OCI-LY7 (cell line): ENCODE measurements at regions not wholly inside any gene's neighbourhood (a gene's known extent, or its start where the extent isn't known, plus 50 kb on each side); places are given as distances from the start of the nearest gene placed in this dataset.

ENCODE experiments used
- BruUV-seq: library from RNA; stranded (reverse); fragments of 400-500 nt; replicated peaks from 2 replicates; lab custom pipeline; 2021; lab: Mats Ljungman, UMichigan
- CTCF ChIA-PET: fragments of 300-600 bp; sonication (Branson Sonifier 250); formaldehyde crosslinking; loops from one replicate; lab custom pipeline; 2022; ENCODE audit warnings: antibody characterized with exemption; ENCODE audit not compliant: unreplicated experiment; lab: Charles Lee
- POLR2A ChIA-PET: fragments of 300-600 bp; sonication (Branson Sonifier 250); formaldehyde crosslinking; loops from one replicate; lab custom pipeline; 2022; ENCODE audit warnings: antibody characterized with exemption; lab: Charles Lee
- DNase-seq: peaks from one replicate; pipeline ENCODE4 v3.0.0-alpha.2; 2015; ENCODE audit warnings: low spot score
- H2AFZ ChIP-seq: fragments of 200-600 bp; sonication (generic), shearing (Covaris generic); 2 replicates; pipeline ENCODE4 v1.6.1; 2014; ENCODE audit warnings: mild to moderate bottlenecking, antibody characterized with exemption, low read length, moderate library complexity
- H3K27ac ChIP-seq: fragments of 200-600 bp; sonication (generic); 2 replicates; pipeline ENCODE4 v1.5.1; 2014; ENCODE audit warnings: mixed run types, low read depth, mild to moderate bottlenecking, moderate library complexity, low read length, inconsistent platforms; ENCODE audit not compliant: poor library complexity, severe bottlenecking
- H3K36me3 ChIP-seq: fragments of 200-600 bp; sonication (generic); 2 replicates; pipeline ENCODE4 v1.6.1; 2014; ENCODE audit warnings: mild to moderate bottlenecking, antibody characterized with exemption, low read length, moderate library complexity, mixed read lengths; ENCODE audit not compliant: insufficient read depth
- H3K4me1 ChIP-seq: fragments of 200-600 bp; sonication (generic); 2 replicates; pipeline ENCODE4 v1.5.1; 2014; ENCODE audit warnings: mild to moderate bottlenecking, low read length; ENCODE audit not compliant: insufficient read depth, poor library complexity, severe bottlenecking
- H3K4me2 ChIP-seq: fragments of 200-600 bp; sonication (generic); 2 replicates; pipeline ENCODE4 v1.6.1; 2014; ENCODE audit warnings: mild to moderate bottlenecking, low read length
- H3K4me3 ChIP-seq: fragments of 200-600 bp; sonication (generic); 2 replicates; pipeline ENCODE4 v1.5.1; 2014; ENCODE audit warnings: mild to moderate bottlenecking, low read depth, low read length; ENCODE audit not compliant: poor library complexity, severe bottlenecking
- H3K79me2 ChIP-seq: fragments of 200-600 bp; sonication (generic); 2 replicates; pipeline ENCODE4 v1.6.1; 2016; ENCODE audit warnings: low read depth, mild to moderate bottlenecking, low read length, moderate library complexity, mixed read lengths; ENCODE audit not compliant: insufficient read depth
- H3K9me2 ChIP-seq: fragments of 200-600 bp; sonication (generic); 2 replicates; pipeline ENCODE4 v1.6.1; 2016; ENCODE audit warnings: mild to moderate bottlenecking, low read length, mixed read lengths; ENCODE audit not compliant: insufficient read depth
- H3K9me3 ChIP-seq: fragments of 200-600 bp; sonication (generic); 2 replicates; pipeline ENCODE4 v1.6.1; 2014; ENCODE audit warnings: mild to moderate bottlenecking, mixed run types, low read length, mixed read lengths
- H4K20me1 ChIP-seq: fragments of 200-600 bp; sonication (generic); 2 replicates; pipeline ENCODE4 v1.6.1; 2014; ENCODE audit warnings: mild to moderate bottlenecking, antibody characterized with exemption, low read length, moderate library complexity, mixed read lengths; ENCODE audit not compliant: insufficient read depth
- CTCF ChIP-seq: fragments of 200-600 bp; sonication (generic); conservative IDR thresholded peaks from 2 replicates; pipeline ENCODE4 v1.5.1; 2014; ENCODE audit warnings: mild to moderate bottlenecking, antibody characterized with exemption, low read length, moderate library complexity, mixed read lengths
- EZH2phosphoT487 ChIP-seq: fragments of 200-600 bp; sonication (generic); IDR thresholded peaks from 2 replicates; pipeline ENCODE4 v1.6.1; 2018; ENCODE audit warnings: low read depth, borderline replicate concordance, mild to moderate bottlenecking, mixed run types, antibody characterized with exemption, low read length, moderate library complexity, mixed read lengths
- intact Hi-C: fragments of 100-400 bp; cut with micrococcal nuclease; formaldehyde crosslinking; loops from one replicate; pipeline ENCODE4 v1.10.0; 2022; ENCODE audit not compliant: unreplicated experiment

GRCh38 chr18:71554686-71555085, 989.5 kb downstream of the CBLN2 start:
- H4K20me1 ChIP-seq = no peaks in the 10 kb centered on the region
- BruUV-seq = no TSS peak
- no peak overlapping the region for H3K4me3 ChIP-seq
- H3K9me3 ChIP-seq = no peaks in the 10 kb centered on the region
- H3K4me1 ChIP-seq = no peaks in the 10 kb centered on the region
- TF ChIP-seq EZH2phosphoT487 = no peak
- no peak for TF ChIP-seq CTCF
- POLR2A ChIA-PET = no interaction called here
- H3K27ac ChIP-seq = no peak overlapping the region
- no peaks in the 10 kb centered on the region for H3K9me2 ChIP-seq
- CTCF ChIA-PET = no interaction called here
- H3K36me3 ChIP-seq = no peaks in the 10 kb centered on the region
- no peak overlapping the region for H3K4me2 ChIP-seq
- no peak for DNase-seq
- intact Hi-C loops = no loop called here
- no peak overlapping the region for H2AFZ ChIP-seq
- no peaks in the 10 kb centered on the region for H3K79me2 ChIP-seq

GRCh38 chr18:71541643-71542042, 1002.5 kb downstream of the CBLN2 start:
- no peaks in the 10 kb centered on the region for H3K36me3 ChIP-seq
- no peaks in the 10 kb centered on the region for H3K79me2 ChIP-seq
- no TSS peak for BruUV-seq
- H4K20me1 ChIP-seq = no peaks in the 10 kb centered on the region
- no peak overlapping the region for H3K27ac ChIP-seq
- no peak for TF ChIP-seq EZH2phosphoT487
- no peak for TF ChIP-seq CTCF
- intact Hi-C loops = no loop called here
- ChIA-PET CTCF (no interaction called here), POLR2A (no interaction called here)
- no peaks in the 10 kb centered on the region for H3K4me1 ChIP-seq
- H3K9me3 ChIP-seq = no peaks in the 10 kb centered on the region
- H3K9me2 ChIP-seq = no peaks in the 10 kb centered on the region
- no peak overlapping the region for H2AFZ ChIP-seq
- H3K4me3 ChIP-seq = no peak overlapping the region
- no peak overlapping the region for H3K4me2 ChIP-seq
- no peak for DNase-seq

- Histone ChIP-seq H4K20me1 (no peaks in the 10 kb centered on the region), H3K79me2 (no peaks in the 10 kb centered on the region), H3K4me2 (no peak overlapping the region), H3K9me3 (no peaks in the 10 kb centered on the region), H3K36me3 (no peaks in the 10 kb centered on the region), H2AFZ (no peak overlapping the region), H3K4me1 (no peaks in the 10 kb centered on the region), H3K27ac (no peak overlapping the region), H3K4me3 (no peak overlapping the region), H3K9me2 (no peaks in the 10 kb centered on the region)
- DNase-seq = no peak
- intact Hi-C loops = no loop called here
- BruUV-seq = no TSS peak
- ChIA-PET POLR2A (no interaction called here), CTCF (no interaction called here)
- no peak for TF ChIP-seq EZH2phosphoT487
- no peak for TF ChIP-seq CTCF
Observed at GRCh38 chr18:71529703-71530303, 1014.3 kb downstream of the CBLN2 start.
